ENCODE measurements at regions not wholly inside any gene's neighbourhood (a gene's known extent, or its start where the extent isn't known, plus 50 kb on each side); places are given as distances from the start of the nearest gene placed in this dataset.

- Histone ChIP-seq H3K4me3 (no peak overlapping the region), H3K9me3 (no peaks in the 10 kb centered on the region), H3K27ac (no peak overlapping the region), H3K27me3 (no peaks in the 10 kb centered on the region), H3K36me3 (no peaks in the 10 kb centered on the region), H3K4me1 (no peaks in the 10 kb centered on the region)
- TF ChIP-seq CTCF (IDR thresholded peaks at IDR 0.05) = no peak
- no peak for DNase-seq
- intact Hi-C loops (cut with DNase I; ENCODE audit: low total_unique reads) = no loop called here
These were observed 1571.7 kb upstream of the NUDT12 start for GRCh38 chr5:105134328-105134727.

- no peak for TF ChIP-seq CTCF (IDR thresholded peaks at IDR 0.05)
- Histone ChIP-seq H3K9me3 (no peaks in the 10 kb centered on the region), H3K4me1 (no peaks in the 10 kb centered on the region), H3K36me3 (no peaks in the 10 kb centered on the region), H3K27me3 (no peaks in the 10 kb centered on the region), H3K27ac (no peak overlapping the region), H3K4me3 (no peak overlapping the region)
- DNase-seq = no peak
- intact Hi-C loops (cut with DNase I; ENCODE audit: low total_unique reads) = no loop called here
These were observed 1570.5 kb upstream of the NUDT12 start for GRCh38 chr5:105133087-105133486.

- no peak for TF ChIP-seq CTCF (IDR thresholded peaks at IDR 0.05)
- no peak for DNase-seq
- H3K4me3 ChIP-seq = no peak overlapping the region
- no peaks in the 10 kb centered on the region for H3K27me3 ChIP-seq
- no peak overlapping the region for H3K27ac ChIP-seq
- H3K9me3 ChIP-seq = no peaks in the 10 kb centered on the region
- no peaks in the 10 kb centered on the region for H3K4me1 ChIP-seq
- intact Hi-C loops (cut with DNase I; ENCODE audit: low total_unique reads) = no loop called here
- no peaks in the 10 kb centered on the region for H3K36me3 ChIP-seq
These were observed 1570.0 kb upstream of the NUDT12 start for GRCh38 chr5:105132581-105132980.

GRCh38 chr5:105131045-105131444, 1568.5 kb upstream of the NUDT12 start:
- Histone ChIP-seq H3K36me3 (no peaks in the 10 kb centered on the region), H3K27ac (no peak overlapping the region), H3K9me3 (no peaks in the 10 kb centered on the region), H3K4me3 (no peak overlapping the region), H3K4me1 (no peaks in the 10 kb centered on the region), H3K27me3 (no peaks in the 10 kb centered on the region)
- intact Hi-C loops (cut with DNase I; ENCODE audit: low total_unique reads) = no loop called here
- no peak for DNase-seq
- no peak for TF ChIP-seq CTCF (IDR thresholded peaks at IDR 0.05)

- H3K9me3 ChIP-seq = no peaks in the 10 kb centered on the region
- no peak overlapping the region for H3K4me3 ChIP-seq
- TF ChIP-seq CTCF (IDR thresholded peaks at IDR 0.05) = no peak
- no peaks in the 10 kb centered on the region for H3K4me1 ChIP-seq
- no peak for DNase-seq
- no peak overlapping the region for H3K27ac ChIP-seq
- no peaks in the 10 kb centered on the region for H3K36me3 ChIP-seq
- H3K27me3 ChIP-seq = no peaks in the 10 kb centered on the region
- intact Hi-C loops (cut with DNase I; ENCODE audit: low total_unique reads) = no loop called here
These were observed 1539.0 kb upstream of the NUDT12 start for GRCh38 chr5:105101577-105101976.

- Histone ChIP-seq H3K9me3 (peaks cover 0 to 7% (median 0%) of the 10 kb centered on the region in 3 donors), H3K4me1 (no peaks in the 10 kb centered on the region), H3K27ac (no peak overlapping the region), H3K36me3 (no peaks in the 10 kb centered on the region), H3K27me3 (no peaks in the 10 kb centered on the region), H3K4me3 (no peak overlapping the region)
- intact Hi-C loops (cut with DNase I; ENCODE audit: low total_unique reads) = no loop called here
- no peak for DNase-seq
- no peak for TF ChIP-seq CTCF (IDR thresholded peaks at IDR 0.05)
These were observed 1526.4 kb upstream of the NUDT12 start for GRCh38 chr5:105088961-105089360.
